ENCODE measurements at regions not wholly inside any gene's neighbourhood (a gene's known extent, or its start where the extent isn't known, plus 50 kb on each side); places are given as distances from the start of the nearest gene placed in this dataset.

DNA sequence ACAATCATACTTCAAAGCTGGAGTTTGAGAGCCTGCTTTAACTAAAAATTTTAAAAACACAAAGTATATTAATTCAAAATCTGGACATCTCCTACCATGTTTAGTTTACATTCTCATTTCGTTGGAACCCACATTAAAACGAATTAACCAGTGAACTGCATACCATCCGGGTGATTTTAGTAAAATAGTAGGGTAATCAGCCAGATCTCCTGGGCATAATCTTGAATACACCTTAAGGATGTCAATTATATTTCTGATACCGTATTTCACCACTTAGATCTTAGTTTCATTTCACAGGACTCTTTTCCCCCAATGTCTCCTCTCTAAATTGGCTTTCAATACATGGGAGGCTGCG is 175.6 kb upstream of the PFKP start:
- Histone ChIP-seq H3K79me2 (ENCODE audit: insufficient read depth, low read length) (no peaks in the 10 kb centered on the region), H2AK5ac (ENCODE audit: insufficient read length, low read length) (no peak overlapping the region), H3K14ac (ENCODE audit: insufficient read depth, low read length) (no peak overlapping the region), H3K27ac (ENCODE audit: insufficient read length, low read depth, low read length) (no peak overlapping the region), H4K20me1 (ENCODE audit: control insufficient read depth, insufficient read depth, insufficient read length) (no peaks in the 10 kb centered on the region), H3K79me1 (ENCODE audit: insufficient read depth, low read depth, low read length, poor library complexity, severe bottlenecking) (no peaks in the 10 kb centered on the region), H4K91ac (ENCODE audit: insufficient read length, low read depth, low read length) (no peak overlapping the region), H2BK120ac (ENCODE audit: low read depth, low read length, poor library complexity, severe bottlenecking) (no peak overlapping the region), H2BK15ac (ENCODE audit: low read depth, low read length) (no peak overlapping the region), H3K27me3 (ENCODE audit: insufficient read depth, low read length) (no peaks in the 10 kb centered on the region), H3K9me3 (ENCODE audit: control insufficient read depth, low read depth, low read length) (no peaks in the 10 kb centered on the region), H3K18ac (ENCODE audit: insufficient read length, low read depth, low read length) (no peak overlapping the region), H2AFZ (ENCODE audit: low read length) (no peak overlapping the region), H2BK12ac (ENCODE audit: insufficient read length, low read depth, low read length) (no peak overlapping the region), H4K8ac (replicated peaks; ENCODE audit: insufficient read length, low read depth, low read length) (no peak overlapping the region), H3K23me2 (ENCODE audit: insufficient read length, low read depth, low read length, poor library complexity, severe bottlenecking) (no peaks in the 10 kb centered on the region), H3K4ac (ENCODE audit: low read depth, low read length) (no peak overlapping the region), H2BK5ac (ENCODE audit: insufficient read length, low read length) (no peak overlapping the region), H3K23ac (ENCODE audit: insufficient read length, low read depth, low read length) (no peak overlapping the region), H3T11ph (ENCODE audit: low read length) (no peak overlapping the region), H3K56ac (ENCODE audit: insufficient read length, low read depth, low read length) (no peak overlapping the region), H3K9ac (ENCODE audit: extremely low read depth, insufficient read length, low read length) (no peak overlapping the region), H3K4me2 (ENCODE audit: insufficient read depth, insufficient read length, low read length) (no peak overlapping the region), H2BK20ac (ENCODE audit: low read depth, low read length, poor library complexity, severe bottlenecking) (no peak overlapping the region), H3K4me1 (ENCODE audit: insufficient read depth, low read length) (no peaks in the 10 kb centered on the region), H4K5ac (ENCODE audit: insufficient read length, low read depth, low read length) (no peak overlapping the region)
- peaks cover 6 to 13% of the 10 kb centered on the region in 2 experiments for H3K4me1 Mint-ChIP-seq
- no peak overlapping the region for H3K27ac Mint-ChIP-seq
- WGBS (ENCODE audit: extremely low coverage, insufficient read length, low lambda C conversion rate) = no CpG with 5 or more reads among the region's 5 CpGs
- H3K36me3 Mint-ChIP-seq (ENCODE audit: insufficient read depth in 1 of 3, low read depth in 3 of 3) = no peaks in the 10 kb centered on the region
- no peak for DNase-seq
- H3K27me3 Mint-ChIP-seq (ENCODE audit: low read depth) = peaks cover 4% of the 10 kb centered on the region
- H3K9me3 Mint-ChIP-seq = peaks cover 0 to 4% of the 10 kb centered on the region in 2 experiments; a peak in 1 of 5 replicates
- no peak overlapping the region for H3K4me3 Mint-ChIP-seq
- TF ChIP-seq, protein P1, sequence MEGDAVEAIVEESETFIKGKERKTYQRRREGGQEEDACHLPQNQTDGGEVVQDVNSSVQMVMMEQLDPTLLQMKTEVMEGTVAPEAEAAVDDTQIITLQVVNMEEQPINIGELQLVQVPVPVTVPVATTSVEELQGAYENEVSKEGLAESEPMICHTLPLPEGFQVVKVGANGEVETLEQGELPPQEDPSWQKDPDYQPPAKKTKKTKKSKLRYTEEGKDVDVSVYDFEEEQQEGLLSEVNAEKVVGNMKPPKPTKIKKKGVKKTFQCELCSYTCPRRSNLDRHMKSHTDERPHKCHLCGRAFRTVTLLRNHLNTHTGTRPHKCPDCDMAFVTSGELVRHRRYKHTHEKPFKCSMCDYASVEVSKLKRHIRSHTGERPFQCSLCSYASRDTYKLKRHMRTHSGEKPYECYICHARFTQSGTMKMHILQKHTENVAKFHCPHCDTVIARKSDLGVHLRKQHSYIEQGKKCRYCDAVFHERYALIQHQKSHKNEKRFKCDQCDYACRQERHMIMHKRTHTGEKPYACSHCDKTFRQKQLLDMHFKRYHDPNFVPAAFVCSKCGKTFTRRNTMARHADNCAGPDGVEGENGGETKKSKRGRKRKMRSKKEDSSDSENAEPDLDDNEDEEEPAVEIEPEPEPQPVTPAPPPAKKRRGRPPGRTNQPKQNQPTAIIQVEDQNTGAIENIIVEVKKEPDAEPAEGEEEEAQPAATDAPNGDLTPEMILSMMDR (conservative IDR thresholded peaks at IDR 0.05) = no peak
